GM12891 (cell line): ENCODE measurements at regions not wholly inside any gene's neighbourhood (a gene's known extent, or its start where the extent isn't known, plus 50 kb on each side); places are given as distances from the start of the nearest gene placed in this dataset.

Source experiments
- DNase-seq: peaks from one replicate; pipeline ENCODE4 v3.0.0; 2011; ENCODE audit warnings: low spot score; ENCODE audit not compliant: insufficient read length
- FAIRE-seq: peaks from 2 replicates; lab custom pipeline; 2011; peaks lifted over from hg19 to GRCh38; lab: Jason Lieb, UNC
- PAX5 ChIP-seq: IDR thresholded peaks from 2 replicates; pipeline ENCODE4 v1.6.1; 2011; ENCODE audit warnings: low read length, moderate library complexity, mild to moderate bottlenecking; ENCODE audit not compliant: insufficient read depth, severe bottlenecking
- POLR2A ChIP-seq: IDR thresholded peaks from 2 replicates; pipeline ENCODE4 v1.6.1; 2011; ENCODE audit warnings: low read depth, low read length, control low read depth
- POLR2AphosphoS5 ChIP-seq: IDR thresholded peaks from 2 replicates; pipeline ENCODE4 v1.6.1; 2011; ENCODE audit warnings: low read depth, low read length, control low read depth
- POU2F2 ChIP-seq: IDR thresholded peaks from 2 replicates; pipeline ENCODE4 v1.6.1; 2011; ENCODE audit warnings: low read depth, mild to moderate bottlenecking, control low read depth, low read length, moderate library complexity
- SPI1 ChIP-seq: IDR thresholded peaks from 2 replicates; pipeline ENCODE4 v1.6.1; 2011; ENCODE audit warnings: low read depth, low read length, control low read depth
- TAF1 ChIP-seq: IDR thresholded peaks from 2 replicates; pipeline ENCODE4 v1.6.1; 2011; ENCODE audit warnings: low read depth, low read length, control low read depth

- FAIRE-seq (no peak), DNase-seq (no peak)
- TF ChIP-seq POLR2A (no peak), SPI1 (no peak), TAF1 (no peak), POLR2AphosphoS5 (no peak), PAX5 (no peak), POU2F2 (no peak)
These were observed 51.8 kb upstream of the NDUFB4 start for GRCh38 chr3:120544361-120544760.

- TF ChIP-seq PAX5 (no peak), TAF1 (no peak), POLR2AphosphoS5 (no peak), SPI1 (no peak), POLR2A (no peak), POU2F2 (no peak)
- no peak for DNase-seq
- FAIRE-seq: no peak
These were observed 59.5 kb upstream of the NDUFB4 start for GRCh38 chr3:120536642-120537041.

GRCh38 chr3:120532969-120533368 is 63.2 kb upstream of the NDUFB4 start:
- DNase-seq (no peak), FAIRE-seq (no peak)
- TF ChIP-seq TAF1 (no peak), POU2F2 (no peak), POLR2AphosphoS5 (no peak), POLR2A (no peak), SPI1 (no peak), PAX5 (no peak)

- DNase-seq (no peak), FAIRE-seq (no peak)
- no peak for TF ChIP-seq POLR2AphosphoS5
- TF ChIP-seq POLR2A: no peak
- TF ChIP-seq PAX5: no peak
- TF ChIP-seq TAF1: no peak
- TF ChIP-seq SPI1: no peak
- TF ChIP-seq POU2F2: no peak
These were observed 68.0 kb upstream of the NDUFB4 start for GRCh38 chr3:120528163-120528562.

GRCh38 chr3:120526011-120526870 is 69.9 kb upstream of the NDUFB4 start:
- DNase-seq: no peak
- TF ChIP-seq POLR2A (no peak), TAF1 (no peak), POU2F2 (no peak), SPI1 (no peak), PAX5 (no peak), POLR2AphosphoS5 (no peak)
- no peak for FAIRE-seq

- DNase-seq: no peak
- FAIRE-seq: no peak
- TF ChIP-seq POLR2A (no peak), PAX5 (no peak), TAF1 (no peak), POLR2AphosphoS5 (no peak), SPI1 (no peak), POU2F2 (no peak)
These were observed 71.8 kb upstream of the NDUFB4 start for GRCh38 chr3:120524171-120524923.

GRCh38 chr3:120516136-120516535 is 65.3 kb upstream of the FSTL1 start:
- FAIRE-seq: no peak
- no peak for DNase-seq
- no peak for TF ChIP-seq PAX5
- no peak for TF ChIP-seq POU2F2
- no peak for TF ChIP-seq SPI1
- no peak for TF ChIP-seq POLR2AphosphoS5
- TF ChIP-seq TAF1: no peak
- no peak for TF ChIP-seq POLR2A

- DNase-seq: no peak
- FAIRE-seq: no peak
- TF ChIP-seq POLR2A (no peak), SPI1 (no peak), POLR2AphosphoS5 (no peak), TAF1 (no peak), PAX5 (no peak), POU2F2 (no peak)
These were observed 61.9 kb upstream of the FSTL1 start for GRCh38 chr3:120512655-120513054.

GRCh38 chr3:120506828-120507774 is 56.3 kb upstream of the FSTL1 start:
- DNase-seq (peak; percentile 10), FAIRE-seq (no peak)
- TF ChIP-seq POU2F2 (no peak), PAX5 (no peak), SPI1 (no peak), TAF1 (no peak), POLR2AphosphoS5 (no peak), POLR2A (no peak)
